Putamen (tissue), 1 donor: ENCODE measurements at regions not wholly inside any gene's neighbourhood (a gene's known extent, or its start where the extent isn't known, plus 50 kb on each side); places are given as distances from the start of the nearest gene placed in this dataset.
"Not testable (repeated sequence)": the region's sequence is repeated elsewhere in the genome, so short reads cannot be mapped to it uniquely, and the experiment has no call there.

Experiments
- DNase-seq: peaks from one replicate; pipeline ENCODE4 v3.0.0-alpha.2; 2016; ENCODE audit warnings: low spot score

- DNase-seq, result no peak
These were observed 151.0 kb downstream of the NUF2 start for GRCh38 chr1:163472651-163473248.

DNA sequence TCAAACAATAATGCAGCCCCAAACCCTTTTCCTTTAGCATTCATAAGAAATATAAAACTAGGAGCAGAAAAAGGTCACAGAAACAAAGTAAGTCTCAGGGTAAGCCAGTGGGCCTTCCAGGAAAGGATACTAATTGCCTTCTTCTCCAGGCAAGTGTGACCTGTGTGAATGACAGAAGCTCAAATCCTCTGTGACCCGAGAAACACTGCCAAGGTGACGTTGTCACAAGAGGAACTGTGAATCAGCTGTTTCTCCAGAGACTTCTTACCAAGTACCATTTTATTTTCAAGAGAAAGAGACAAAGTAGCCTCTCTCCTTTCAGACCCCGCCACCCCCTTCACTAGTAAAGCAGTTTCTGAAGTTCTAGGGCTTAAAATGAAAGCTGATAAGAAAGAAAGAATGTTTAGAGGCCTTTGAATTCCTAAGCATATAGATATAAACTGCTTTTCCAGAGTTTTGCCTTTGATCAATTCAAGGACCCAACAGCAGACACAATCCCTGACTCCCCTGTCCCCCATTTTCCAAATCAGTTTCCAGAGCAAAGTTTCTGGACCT, 155.6 kb downstream of the NUF2 start:
- DNase-seq, result no peak

DNA sequence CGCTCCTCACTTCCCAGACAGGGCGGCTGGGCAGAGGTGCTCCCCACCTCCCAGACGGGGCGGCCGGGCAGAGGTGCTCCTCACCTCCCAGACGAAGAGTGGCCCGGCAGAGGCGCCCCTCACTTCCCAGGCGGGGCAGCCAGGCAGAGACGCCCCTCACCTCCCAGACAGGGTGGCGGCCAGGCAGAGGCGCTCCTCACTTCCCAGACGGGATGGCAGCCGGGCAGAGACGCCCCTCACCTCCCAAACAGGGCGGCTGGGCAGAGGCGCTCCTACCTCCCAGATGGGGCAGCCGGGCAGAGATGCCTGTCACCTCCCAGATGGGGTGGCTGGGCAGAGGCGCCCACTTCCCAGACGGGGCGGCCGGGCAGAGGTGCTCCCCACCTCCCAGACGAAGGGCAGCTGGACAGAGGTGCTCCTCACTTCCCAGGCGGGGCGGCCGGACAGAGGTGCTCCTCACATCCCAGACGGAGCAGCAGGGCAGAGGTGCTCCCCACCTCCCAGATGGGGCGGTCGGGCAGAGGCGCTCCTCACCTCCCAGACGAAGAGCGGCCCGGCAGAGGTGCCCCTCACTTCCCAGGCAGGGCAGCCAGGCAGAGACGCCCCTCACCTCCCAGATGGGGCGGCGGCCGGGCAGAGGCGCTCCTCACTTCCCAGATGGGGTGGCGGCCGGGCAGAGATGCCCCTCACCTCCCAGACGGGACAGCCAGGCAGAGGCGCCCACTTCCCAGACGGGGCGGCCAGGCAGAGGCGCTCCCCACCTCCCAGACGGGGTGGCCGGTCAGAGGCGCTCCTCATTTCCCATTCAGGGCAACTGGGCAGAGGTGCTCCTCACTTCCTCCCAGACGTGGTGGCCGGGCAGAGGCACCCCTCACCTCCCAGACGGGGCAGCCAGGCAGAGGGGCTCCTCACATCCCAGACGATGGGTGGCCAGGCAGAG, 176.9 kb downstream of the NUF2 start:
- DNase-seq, result not testable (repeated sequence)

- DNase-seq, result no peak
These were observed 182.7 kb downstream of the NUF2 start for GRCh38 chr1:163504331-163504978.

- DNase-seq, result no peak
These were observed 187.4 kb downstream of the NUF2 start for GRCh38 chr1:163509114-163509513.

- DNase-seq, result no peak
These were observed 190.7 kb downstream of the NUF2 start for GRCh38 chr1:163512349-163512989.

- no peak for DNase-seq
These were observed 201.7 kb downstream of the NUF2 start for GRCh38 chr1:163523375-163524029.

- DNase-seq, result no peak
These were observed 207.1 kb downstream of the NUF2 start for GRCh38 chr1:163528710-163529348.

- no peak for DNase-seq
These were observed 209.6 kb downstream of the NUF2 start for GRCh38 chr1:163531345-163531744.

- no peak for DNase-seq
These were observed 213.6 kb downstream of the NUF2 start for GRCh38 chr1:163535401-163535800.

DNA sequence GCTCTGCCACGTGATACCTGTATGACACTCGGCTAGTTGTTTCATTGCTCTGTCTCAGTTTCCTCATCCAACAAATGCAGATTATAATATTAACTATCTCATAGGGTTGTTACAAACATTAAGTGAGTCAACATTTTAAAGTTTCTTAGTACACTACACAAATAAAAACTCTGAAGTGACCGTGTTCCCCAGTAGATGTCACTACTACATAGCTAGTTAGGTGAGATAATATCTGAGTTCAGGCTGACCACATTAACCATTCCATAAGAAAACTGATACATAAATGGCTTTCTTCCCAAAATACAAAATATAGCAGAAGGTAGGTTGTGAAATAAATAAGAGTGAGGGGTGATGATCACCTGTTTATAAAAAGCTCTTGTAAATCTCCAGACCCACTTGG, 214.1 kb downstream of the NUF2 start:
- DNase-seq, result no peak

GRCh38 chr1:163537809-163538208, 216.1 kb downstream of the NUF2 start:
- no peak for DNase-seq

GRCh38 chr1:163538667-163539066, 216.9 kb downstream of the NUF2 start:
- DNase-seq, result no peak

DNA sequence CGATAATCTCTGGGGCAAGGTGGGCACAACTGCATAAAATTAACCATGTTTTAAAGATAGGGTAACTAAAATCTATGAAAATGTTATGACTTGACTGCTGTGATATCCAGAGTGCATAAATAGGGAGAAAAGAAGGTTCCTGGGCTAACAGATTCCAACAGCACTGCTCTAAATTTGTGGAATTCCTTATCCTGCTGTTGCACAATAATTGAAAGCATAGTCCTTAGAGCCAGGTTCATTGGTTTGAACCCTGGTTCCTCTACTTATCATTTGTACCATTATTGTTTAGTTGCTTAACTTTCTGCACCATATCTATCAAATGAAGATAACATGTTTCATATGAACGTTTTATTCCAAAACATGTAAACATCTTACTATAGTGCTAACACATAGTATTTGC, 219.0 kb downstream of the NUF2 start:
- no peak for DNase-seq

GRCh38 chr1:163544441-163544840, 222.7 kb downstream of the NUF2 start:
- DNase-seq, result no peak

DNA sequence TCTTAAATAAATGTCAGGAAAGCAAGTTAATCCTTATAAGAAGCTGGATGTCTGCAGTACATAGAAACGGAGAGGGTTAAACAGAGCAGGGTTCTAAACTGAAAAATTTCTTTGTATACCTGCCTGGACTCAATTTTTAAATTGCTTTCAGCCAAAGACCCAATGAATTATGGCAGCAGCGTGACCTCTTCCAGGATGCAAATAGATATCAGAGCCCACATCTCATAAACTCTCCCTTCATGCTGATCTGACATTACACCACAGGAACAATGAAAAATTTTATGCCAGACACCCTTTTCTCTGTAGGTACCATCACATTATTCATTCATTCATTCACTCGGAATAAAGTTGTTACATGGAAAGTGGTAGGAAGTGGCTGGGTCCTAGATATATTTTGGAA, 236.4 kb downstream of the NUF2 start:
- DNase-seq, result no peak

DNA sequence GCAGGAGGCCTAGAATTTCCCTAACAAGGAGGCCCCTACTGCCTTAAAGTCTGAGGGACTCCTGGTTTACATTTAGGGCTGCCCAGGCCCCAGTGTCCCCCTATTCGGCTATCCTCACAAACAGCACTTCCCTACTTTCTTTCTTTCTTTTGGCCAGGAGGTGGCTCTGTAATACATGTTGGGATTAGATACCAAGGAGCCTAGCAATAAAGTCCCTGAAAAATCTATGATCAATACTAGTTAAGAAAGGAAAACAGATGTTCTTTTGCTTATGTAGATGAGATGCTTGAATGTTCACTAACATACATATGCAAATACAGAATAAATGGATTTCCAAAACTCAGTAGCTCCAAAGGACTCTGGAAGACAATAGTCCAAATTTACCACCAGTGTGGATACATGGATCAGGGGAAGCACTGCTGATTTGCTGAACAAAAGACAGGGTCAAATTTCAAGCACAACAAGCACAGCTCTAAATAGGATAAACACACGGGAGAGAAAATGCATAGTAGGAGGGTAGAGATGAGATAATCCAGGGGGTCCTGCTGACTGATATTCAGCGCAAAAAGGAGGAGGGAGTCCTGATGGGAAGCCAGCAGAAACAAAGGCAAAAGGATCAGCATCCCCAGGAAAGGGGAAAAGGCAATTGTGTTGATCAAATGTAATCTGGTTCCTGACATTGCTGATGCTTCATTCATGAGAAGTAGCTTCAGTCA, 240.0 kb downstream of the NUF2 start:
- DNase-seq, result no peak

DNA sequence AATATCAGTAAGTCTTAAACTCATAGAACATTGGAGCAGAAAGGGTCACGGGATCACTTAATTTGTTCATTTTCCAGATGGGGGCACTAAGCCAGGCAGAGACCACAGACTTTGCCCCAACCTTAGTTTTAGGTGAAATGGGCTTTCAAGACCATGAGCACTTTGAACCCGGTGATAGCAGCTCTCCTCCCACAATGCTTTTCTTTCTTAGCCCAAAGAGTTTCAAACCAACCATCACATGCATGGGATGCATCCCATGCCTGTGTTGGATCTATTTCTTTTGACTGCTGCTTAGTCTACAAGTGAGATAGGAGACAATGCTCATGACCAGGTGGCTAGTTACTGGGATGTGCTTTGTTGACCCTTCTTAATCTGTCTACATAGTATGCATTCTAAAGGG, 240.6 kb downstream of the NUF2 start:
- DNase-seq, result no peak

- DNase-seq, result no peak
These were observed 243.4 kb downstream of the NUF2 start for GRCh38 chr1:163565166-163565565.

DNA sequence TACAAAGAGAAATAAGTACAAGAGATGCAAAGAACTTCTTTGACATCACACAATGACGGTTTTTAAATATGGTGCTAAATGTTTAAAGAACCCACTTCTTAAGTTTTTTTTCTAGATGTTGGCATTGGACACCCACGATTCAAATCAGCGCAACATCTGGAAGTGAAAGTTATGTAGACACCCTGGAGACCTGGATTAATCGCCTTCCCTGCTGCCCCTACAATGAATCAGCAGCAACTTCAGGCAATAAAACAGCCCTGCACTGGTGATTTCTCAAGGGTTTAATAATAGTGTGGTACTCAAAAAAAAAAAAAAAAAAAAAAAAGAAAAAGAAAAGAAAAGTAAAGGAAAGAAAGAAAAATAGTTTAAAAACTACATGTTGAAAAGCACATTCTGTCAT, 248.3 kb downstream of the NUF2 start:
- DNase-seq, result no peak

- DNase-seq, result no peak
These were observed 250.2 kb downstream of the NUF2 start for GRCh38 chr1:163571950-163572349.
